ENCODE measurements at regions not wholly inside any gene's neighbourhood (a gene's known extent, or its start where the extent isn't known, plus 50 kb on each side); places are given as distances from the start of the nearest gene placed in this dataset.

GRCh38 chr13:99055281-99055680, 77.4 kb upstream of the DOCK9 start:
- no peak for DNase-seq (ENCODE audit: low read depth in 3 of 3)

- no peak for DNase-seq (ENCODE audit: low read depth in 3 of 3)
These were observed 77.9 kb upstream of the DOCK9 start for GRCh38 chr13:99055735-99056134.

- no peak for DNase-seq (ENCODE audit: low read depth in 3 of 3)
These were observed 78.6 kb upstream of the DOCK9 start for GRCh38 chr13:99056381-99057014.

- no peak for DNase-seq (ENCODE audit: low read depth in 3 of 3)
These were observed 79.6 kb upstream of the DOCK9 start for GRCh38 chr13:99057310-99057975.

GRCh38 chr13:99058527-99059495, 80.9 kb upstream of the DOCK9 start:
- DNase-seq (ENCODE audit: low read depth in 3 of 3): no peak

GRCh38 chr13:99059498-99060075, 81.7 kb upstream of the DOCK9 start:
- no peak for DNase-seq (ENCODE audit: low read depth in 3 of 3)

- DNase-seq (ENCODE audit: low read depth in 3 of 3): no peak
These were observed 83.5 kb upstream of the DOCK9 start for GRCh38 chr13:99061411-99061810.

- no peak for DNase-seq (ENCODE audit: low read depth in 3 of 3)
These were observed 84.7 kb upstream of the DOCK9 start for GRCh38 chr13:99062593-99062992.

- no peak for DNase-seq (ENCODE audit: low read depth in 3 of 3)
These were observed 85.3 kb upstream of the DOCK9 start for GRCh38 chr13:99063178-99063577.

- no peak for DNase-seq (ENCODE audit: low read depth in 3 of 3)
These were observed 86.1 kb upstream of the DOCK9 start for GRCh38 chr13:99063952-99064351.

GRCh38 chr13:99064624-99065234, 86.9 kb upstream of the DOCK9 start:
- DNase-seq (ENCODE audit: low read depth in 3 of 3): no peak

GRCh38 chr13:99065235-99066015, 87.6 kb upstream of the DOCK9 start:
- no peak for DNase-seq (ENCODE audit: low read depth in 3 of 3)

GRCh38 chr13:99066219-99066618, 88.4 kb upstream of the DOCK9 start:
- no peak for DNase-seq (ENCODE audit: low read depth in 3 of 3)

- no peak for DNase-seq (ENCODE audit: low read depth in 3 of 3)
These were observed 89.5 kb upstream of the DOCK9 start for GRCh38 chr13:99067159-99067985.

GRCh38 chr13:99071211-99071610, 93.3 kb upstream of the DOCK9 start:
- DNase-seq (ENCODE audit: low read depth in 3 of 3): no peak

GRCh38 chr13:99071666-99072065, 93.8 kb upstream of the DOCK9 start:
- DNase-seq (ENCODE audit: low read depth in 3 of 3): no peak

- DNase-seq (ENCODE audit: low read depth in 3 of 3): no peak
These were observed 94.5 kb upstream of the DOCK9 start for GRCh38 chr13:99072356-99072755.

GRCh38 chr13:99072941-99073340, 95.1 kb upstream of the DOCK9 start:
- DNase-seq (ENCODE audit: low read depth in 3 of 3): no peak

GRCh38 chr13:99074693-99075092, 96.8 kb upstream of the DOCK9 start:
- no peak for DNase-seq (ENCODE audit: low read depth in 3 of 3)
